ENCODE measurements at regions not wholly inside any gene's neighbourhood (a gene's known extent, or its start where the extent isn't known, plus 50 kb on each side); places are given as distances from the start of the nearest gene placed in this dataset.

DNA sequence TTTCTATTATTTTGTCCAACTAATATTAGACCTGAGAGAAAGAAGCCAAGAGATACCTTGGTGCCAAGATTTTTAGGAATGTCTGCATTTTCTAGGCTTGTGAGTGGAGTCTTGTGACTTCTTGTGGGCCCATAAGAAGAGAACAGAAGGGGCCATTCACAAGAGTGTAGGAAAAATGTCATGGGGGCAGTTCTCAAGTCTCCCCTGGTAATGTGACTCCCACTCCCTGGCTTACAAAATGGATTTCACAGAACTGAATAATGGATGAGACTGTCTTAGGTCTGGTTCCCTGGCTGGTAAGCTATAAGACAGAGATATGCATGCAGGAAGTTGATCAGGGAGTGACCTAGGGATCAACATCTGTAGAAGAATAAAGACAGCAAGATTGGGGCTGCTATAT is 181.3 kb downstream of the CBLN1 start:
- TF ChIP-seq CBX3 (IDR thresholded peaks at IDR 0.05; ENCODE audit: low read depth) (no peak), RAD21 (IDR thresholded peaks at IDR 0.05; ENCODE audit: low read depth) (no peak), POLR2A (IDR thresholded peaks at IDR 0.05; ENCODE audit: borderline replicate concordance, extremely low read depth, insufficient read depth, insufficient read length) (no peak), SP1 (IDR thresholded peaks at IDR 0.05; ENCODE audit: low read depth) (no peak), EGR1 (IDR thresholded peaks at IDR 0.05; ENCODE audit: low read depth) (no peak), ZNF274 (IDR thresholded peaks at IDR 0.05; ENCODE audit: low read depth, low read length) (no peak), ELF1 (IDR thresholded peaks at IDR 0.05; ENCODE audit: borderline replicate concordance, low read depth) (no peak), ZFX (IDR thresholded peaks at IDR 0.05) (no peak), FOSL1 (IDR thresholded peaks at IDR 0.05; ENCODE audit: low read depth) (no peak), EZH2phosphoT487 (IDR thresholded peaks at IDR 0.05; ENCODE audit: borderline replicate concordance) (no peak), EZH2 (IDR thresholded peaks at IDR 0.05) (no peak), SRF (IDR thresholded peaks at IDR 0.05; ENCODE audit: low read depth) (no peak), POLR2AphosphoS5 (IDR thresholded peaks at IDR 0.05; ENCODE audit: low read depth, low read length) (no peak), TCF7L2 (IDR thresholded peaks at IDR 0.05; ENCODE audit: borderline replicate concordance, extremely low read depth, insufficient read depth, insufficient read length) (no peak), JUND (IDR thresholded peaks at IDR 0.05) (no peak)
- TF ChIP-seq, protein P1, sequence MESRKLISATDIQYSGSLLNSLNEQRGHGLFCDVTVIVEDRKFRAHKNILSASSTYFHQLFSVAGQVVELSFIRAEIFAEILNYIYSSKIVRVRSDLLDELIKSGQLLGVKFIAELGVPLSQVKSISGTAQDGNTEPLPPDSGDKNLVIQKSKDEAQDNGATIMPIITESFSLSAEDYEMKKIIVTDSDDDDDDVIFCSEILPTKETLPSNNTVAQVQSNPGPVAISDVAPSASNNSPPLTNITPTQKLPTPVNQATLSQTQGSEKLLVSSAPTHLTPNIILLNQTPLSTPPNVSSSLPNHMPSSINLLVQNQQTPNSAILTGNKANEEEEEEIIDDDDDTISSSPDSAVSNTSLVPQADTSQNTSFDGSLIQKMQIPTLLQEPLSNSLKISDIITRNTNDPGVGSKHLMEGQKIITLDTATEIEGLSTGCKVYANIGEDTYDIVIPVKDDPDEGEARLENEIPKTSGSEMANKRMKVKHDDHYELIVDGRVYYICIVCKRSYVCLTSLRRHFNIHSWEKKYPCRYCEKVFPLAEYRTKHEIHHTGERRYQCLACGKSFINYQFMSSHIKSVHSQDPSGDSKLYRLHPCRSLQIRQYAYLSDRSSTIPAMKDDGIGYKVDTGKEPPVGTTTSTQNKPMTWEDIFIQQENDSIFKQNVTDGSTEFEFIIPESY (IDR thresholded peaks at IDR 0.05; ENCODE audit: extremely low read depth, insufficient replicate concordance, low read length), result no peak
- TF ChIP-seq, protein P2, sequence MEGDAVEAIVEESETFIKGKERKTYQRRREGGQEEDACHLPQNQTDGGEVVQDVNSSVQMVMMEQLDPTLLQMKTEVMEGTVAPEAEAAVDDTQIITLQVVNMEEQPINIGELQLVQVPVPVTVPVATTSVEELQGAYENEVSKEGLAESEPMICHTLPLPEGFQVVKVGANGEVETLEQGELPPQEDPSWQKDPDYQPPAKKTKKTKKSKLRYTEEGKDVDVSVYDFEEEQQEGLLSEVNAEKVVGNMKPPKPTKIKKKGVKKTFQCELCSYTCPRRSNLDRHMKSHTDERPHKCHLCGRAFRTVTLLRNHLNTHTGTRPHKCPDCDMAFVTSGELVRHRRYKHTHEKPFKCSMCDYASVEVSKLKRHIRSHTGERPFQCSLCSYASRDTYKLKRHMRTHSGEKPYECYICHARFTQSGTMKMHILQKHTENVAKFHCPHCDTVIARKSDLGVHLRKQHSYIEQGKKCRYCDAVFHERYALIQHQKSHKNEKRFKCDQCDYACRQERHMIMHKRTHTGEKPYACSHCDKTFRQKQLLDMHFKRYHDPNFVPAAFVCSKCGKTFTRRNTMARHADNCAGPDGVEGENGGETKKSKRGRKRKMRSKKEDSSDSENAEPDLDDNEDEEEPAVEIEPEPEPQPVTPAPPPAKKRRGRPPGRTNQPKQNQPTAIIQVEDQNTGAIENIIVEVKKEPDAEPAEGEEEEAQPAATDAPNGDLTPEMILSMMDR (IDR thresholded peaks at IDR 0.05 in 2 of 3, conservative IDR thresholded peaks at IDR 0.05 in 1 of 3; ENCODE audit: borderline replicate concordance in 1 of 3, insufficient read depth in 1 of 3, low read depth in 2 of 3, low read length in 2 of 3), result no peak
- TF ChIP-seq, protein P3, sequence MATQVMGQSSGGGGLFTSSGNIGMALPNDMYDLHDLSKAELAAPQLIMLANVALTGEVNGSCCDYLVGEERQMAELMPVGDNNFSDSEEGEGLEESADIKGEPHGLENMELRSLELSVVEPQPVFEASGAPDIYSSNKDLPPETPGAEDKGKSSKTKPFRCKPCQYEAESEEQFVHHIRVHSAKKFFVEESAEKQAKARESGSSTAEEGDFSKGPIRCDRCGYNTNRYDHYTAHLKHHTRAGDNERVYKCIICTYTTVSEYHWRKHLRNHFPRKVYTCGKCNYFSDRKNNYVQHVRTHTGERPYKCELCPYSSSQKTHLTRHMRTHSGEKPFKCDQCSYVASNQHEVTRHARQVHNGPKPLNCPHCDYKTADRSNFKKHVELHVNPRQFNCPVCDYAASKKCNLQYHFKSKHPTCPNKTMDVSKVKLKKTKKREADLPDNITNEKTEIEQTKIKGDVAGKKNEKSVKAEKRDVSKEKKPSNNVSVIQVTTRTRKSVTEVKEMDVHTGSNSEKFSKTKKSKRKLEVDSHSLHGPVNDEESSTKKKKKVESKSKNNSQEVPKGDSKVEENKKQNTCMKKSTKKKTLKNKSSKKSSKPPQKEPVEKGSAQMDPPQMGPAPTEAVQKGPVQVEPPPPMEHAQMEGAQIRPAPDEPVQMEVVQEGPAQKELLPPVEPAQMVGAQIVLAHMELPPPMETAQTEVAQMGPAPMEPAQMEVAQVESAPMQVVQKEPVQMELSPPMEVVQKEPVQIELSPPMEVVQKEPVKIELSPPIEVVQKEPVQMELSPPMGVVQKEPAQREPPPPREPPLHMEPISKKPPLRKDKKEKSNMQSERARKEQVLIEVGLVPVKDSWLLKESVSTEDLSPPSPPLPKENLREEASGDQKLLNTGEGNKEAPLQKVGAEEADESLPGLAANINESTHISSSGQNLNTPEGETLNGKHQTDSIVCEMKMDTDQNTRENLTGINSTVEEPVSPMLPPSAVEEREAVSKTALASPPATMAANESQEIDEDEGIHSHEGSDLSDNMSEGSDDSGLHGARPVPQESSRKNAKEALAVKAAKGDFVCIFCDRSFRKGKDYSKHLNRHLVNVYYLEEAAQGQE (IDR thresholded peaks at IDR 0.05; ENCODE audit: low read depth), result no peak
- TF ChIP-seq, protein P4, sequence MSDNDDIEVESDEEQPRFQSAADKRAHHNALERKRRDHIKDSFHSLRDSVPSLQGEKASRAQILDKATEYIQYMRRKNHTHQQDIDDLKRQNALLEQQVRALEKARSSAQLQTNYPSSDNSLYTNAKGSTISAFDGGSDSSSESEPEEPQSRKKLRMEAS (IDR thresholded peaks at IDR 0.05), result no peak
- TF ChIP-seq, protein P5, sequence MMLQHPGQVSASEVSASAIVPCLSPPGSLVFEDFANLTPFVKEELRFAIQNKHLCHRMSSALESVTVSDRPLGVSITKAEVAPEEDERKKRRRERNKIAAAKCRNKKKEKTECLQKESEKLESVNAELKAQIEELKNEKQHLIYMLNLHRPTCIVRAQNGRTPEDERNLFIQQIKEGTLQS (IDR thresholded peaks at IDR 0.05), result no peak
- ChIA-PET RAD21 (ENCODE audit: low non-redundant PET in 1 of 2, low total read pairs in 2 of 2, uncharacterized antibody in 2 of 2, unreplicated experiment in 2 of 2) (no interaction called here), CTCF (no interaction called here), POLR2A (no interaction called here)
- Histone ChIP-seq H3K9me2 (ENCODE audit: insufficient read depth) (no peaks in the 10 kb centered on the region), H3K27me3 (ENCODE audit: insufficient read depth, low read length) (peaks cover 27% of the 10 kb centered on the region), H2AFZ (ENCODE audit: low read depth, low read length, poor library complexity, severe bottlenecking) (no peak overlapping the region), H3K4me2 (ENCODE audit: low read length) (no peak overlapping the region), H3K27ac (ENCODE audit: low read depth, low read length) (no peak overlapping the region), H3K9ac (ENCODE audit: low read length) (no peak overlapping the region), H3K4me1 (ENCODE audit: control insufficient read depth in 1 of 2, insufficient read depth in 2 of 2, low read length in 2 of 2) (no peaks in the 10 kb centered on the region), H3K36me3 (ENCODE audit: control insufficient read depth in 1 of 2, insufficient read depth in 2 of 2, low read length in 2 of 2) (no peaks in the 10 kb centered on the region), H4K20me1 (ENCODE audit: insufficient read depth) (no peaks in the 10 kb centered on the region), H3K4me3 (replicated peaks in 1 of 2; ENCODE audit: low read depth in 1 of 2, low read length in 2 of 2) (no peak overlapping the region), H3K9me3 (ENCODE audit: control insufficient read depth in 1 of 2, insufficient read depth in 1 of 2, low read depth in 1 of 2, low read length in 2 of 2) (no peaks in the 10 kb centered on the region), H3K79me2 (ENCODE audit: insufficient read depth, low read length) (no peaks in the 10 kb centered on the region)
- no peak for ATAC-seq
- intact Hi-C loops (cut with micrococcal nuclease), result no loop called here
- DNase-seq (ENCODE audit: low read depth, low spot score), result no peak
- BruUV-seq (replicated peaks), result no TSS peak
